Mesothelial cell of epicardium (in vitro differentiated cells): ENCODE measurements at regions not wholly inside any gene's neighbourhood (a gene's known extent, or its start where the extent isn't known, plus 50 kb on each side); places are given as distances from the start of the nearest gene placed in this dataset.

ENCODE experiments used
- DNase-seq, 2 experiments: peaks; one replicate each; pipeline ENCODE4 v3.0.0; 2021; ENCODE audit warnings: low spot score in 2 of 2; ENCODE audit not compliant: unreplicated experiment in 2 of 2
- H3K27ac Mint-ChIP-seq: 2 replicates; pipeline ENCODE4 v1.8.0; 2021; ENCODE audit warnings: mixed read lengths
- H3K27me3 Mint-ChIP-seq: 2 replicates; pipeline ENCODE4 v1.8.0; 2021; ENCODE audit warnings: low read depth, mixed read lengths
- H3K36me3 Mint-ChIP-seq: 2 replicates; pipeline ENCODE4 v1.8.0; 2021; ENCODE audit warnings: mixed read lengths
- H3K4me1 Mint-ChIP-seq: 2 replicates; pipeline ENCODE4 v1.8.0; 2021; ENCODE audit warnings: mixed read lengths
- H3K4me3 Mint-ChIP-seq: 2 replicates; pipeline ENCODE4 v1.8.0; 2021; ENCODE audit warnings: mild to moderate bottlenecking, moderate library complexity, mixed read lengths
- H3K9me3 Mint-ChIP-seq: 2 replicates; pipeline ENCODE4 v1.8.0; 2021; ENCODE audit warnings: mixed read lengths
- CTCF ChIP-seq: fragments of 200-600 bp; sonication (generic); IDR thresholded peaks from one replicate; pipeline ENCODE4 v1.5.0; 2021; ENCODE audit warnings: antibody characterized with exemption; ENCODE audit not compliant: unreplicated experiment

GRCh38 chr11:134911514-134912180, 499.6 kb upstream of the B3GAT1 start:
- no peaks in the 10 kb centered on the region for H3K9me3 Mint-ChIP-seq

GRCh38 chr11:134908583-134908982, 496.5 kb upstream of the B3GAT1 start:
- Mint-ChIP-seq H3K36me3 (no peaks in the 10 kb centered on the region), H3K27ac (no peak overlapping the region), H3K4me1 (peaks cover 29% of the 10 kb centered on the region)

More at GRCh38 chr11:134911514-134912180, 499.6 kb upstream of the B3GAT1 start:
- Mint-ChIP-seq H3K27me3 (peaks cover 3% of the 10 kb centered on the region), H3K36me3 (no peaks in the 10 kb centered on the region), H3K4me3 (no peak overlapping the region), H3K27ac (no peak overlapping the region), H3K4me1 (peaks cover 19% of the 10 kb centered on the region)
- no peak for TF ChIP-seq CTCF
- no peak for DNase-seq

GRCh38 chr11:134907636-134908035, 495.6 kb upstream of the B3GAT1 start:
- no peak for DNase-seq
- Mint-ChIP-seq H3K27me3 (peaks cover 2% of the 10 kb centered on the region), H3K36me3 (no peaks in the 10 kb centered on the region), H3K9me3 (no peaks in the 10 kb centered on the region), H3K4me3 (no peak overlapping the region), H3K4me1 (peaks cover 37% of the 10 kb centered on the region), H3K27ac (no peak overlapping the region)
- no peak for TF ChIP-seq CTCF

More at GRCh38 chr11:134908583-134908982, 496.5 kb upstream of the B3GAT1 start:
- no peaks in the 10 kb centered on the region for H3K9me3 Mint-ChIP-seq
- DNase-seq, result no peak
- peaks cover 5% of the 10 kb centered on the region for H3K27me3 Mint-ChIP-seq
- no peak overlapping the region for H3K4me3 Mint-ChIP-seq
- TF ChIP-seq CTCF, result no peak

GRCh38 chr11:134906356-134906955, 494.4 kb upstream of the B3GAT1 start:
- H3K9me3 Mint-ChIP-seq, result no peaks in the 10 kb centered on the region
- no peak overlapping the region for H3K4me3 Mint-ChIP-seq
- peaks cover 2% of the 10 kb centered on the region for H3K27me3 Mint-ChIP-seq
- no peak for DNase-seq
- H3K36me3 Mint-ChIP-seq, result no peaks in the 10 kb centered on the region
- no peak for TF ChIP-seq CTCF
- H3K4me1 Mint-ChIP-seq, result peaks cover 40% of the 10 kb centered on the region
- H3K27ac Mint-ChIP-seq, result peak overlapping the region; percentile 3

GRCh38 chr11:134905928-134906327, 493.9 kb upstream of the B3GAT1 start:
- Mint-ChIP-seq H3K4me1 (peaks cover 42% of the 10 kb centered on the region), H3K27me3 (peaks cover 2% of the 10 kb centered on the region), H3K36me3 (no peaks in the 10 kb centered on the region), H3K4me3 (no peak overlapping the region), H3K9me3 (no peaks in the 10 kb centered on the region), H3K27ac (peak overlapping the region; percentile 45)
- no peak for DNase-seq
- TF ChIP-seq CTCF, result no peak
